Large intestine (tissue), 3 donors: ENCODE measurements at regions not wholly inside any gene's neighbourhood (a gene's known extent, or its start where the extent isn't known, plus 50 kb on each side); places are given as distances from the start of the nearest gene placed in this dataset.

Experiments used
- DNase-seq, 2 donors: peaks; one replicate each; pipeline versions ENCODE4 v3.0.0 to v3.0.0-alpha.2; 2013
- H3K27ac ChIP-seq: one replicate; pipeline ENCODE4 v1.5.1; 2013; ENCODE audit warnings: low read length
- H3K27me3 ChIP-seq: 2 replicates; pipeline ENCODE4 v1.6.1; 2013; ENCODE audit warnings: low read length; ENCODE audit not compliant: control insufficient read depth, insufficient read depth
- H3K36me3 ChIP-seq: 2 replicates; pipeline ENCODE4 v1.6.1; 2013; ENCODE audit warnings: low read length; ENCODE audit not compliant: control insufficient read depth, insufficient read depth
- H3K4me1 ChIP-seq: one replicate; pipeline ENCODE4 v1.6.1; 2013; ENCODE audit warnings: low read length; ENCODE audit not compliant: control insufficient read depth, insufficient read depth
- H3K4me3 ChIP-seq: one replicate; pipeline ENCODE4 v1.5.1; 2013; ENCODE audit warnings: low read length
- H3K9me3 ChIP-seq: one replicate; pipeline ENCODE4 v1.6.1; 2013; ENCODE audit warnings: mild to moderate bottlenecking, low read depth, low read length, moderate library complexity; ENCODE audit not compliant: control insufficient read depth
- WGBS: methylation state at CpG from one replicate; pipeline ENCODE4 v1.1.5; 2013; ENCODE audit warnings: low lambda C conversion rate; ENCODE audit not compliant: insufficient coverage; 5-methylcytosine and 5-hydroxymethylcytosine counted together

GRCh38 chr11:133787379-133788141 lies 57.8 kb downstream of the SPATA19 start:
- peak; percentile 43 to 45 for DNase-seq
- no peaks in the 10 kb centered on the region for H3K36me3 ChIP-seq
- whole genome bisulfite sequencing: no CpG with 5 or more reads among the region's 47 CpGs
- no peaks in the 10 kb centered on the region for H3K4me1 ChIP-seq
- H3K27me3 ChIP-seq: peaks cover 32% of the 10 kb centered on the region
- H3K27ac ChIP-seq: no peak overlapping the region
- peaks cover 4% of the 10 kb centered on the region for H3K9me3 ChIP-seq
- H3K4me3 ChIP-seq: peak overlapping the region; percentile 18

GRCh38 chr11:133785795-133786340 lies 59.4 kb downstream of the SPATA19 start:
- Histone ChIP-seq H3K9me3 (peaks cover 9% of the 10 kb centered on the region), H3K4me3 (no peak overlapping the region), H3K4me1 (no peaks in the 10 kb centered on the region), H3K36me3 (no peaks in the 10 kb centered on the region), H3K27ac (no peak overlapping the region), H3K27me3 (peaks cover 32% of the 10 kb centered on the region)
- no peak for DNase-seq
- no CpG with 5 or more reads among the region's 10 CpGs for WGBS

GRCh38 chr11:133784359-133784758 lies 61.0 kb downstream of the SPATA19 start:
- Histone ChIP-seq H3K4me1 (no peaks in the 10 kb centered on the region), H3K36me3 (no peaks in the 10 kb centered on the region), H3K9me3 (peaks cover 9% of the 10 kb centered on the region), H3K27ac (no peak overlapping the region), H3K4me3 (no peak overlapping the region), H3K27me3 (peaks cover 26% of the 10 kb centered on the region)
- 83% methylated on average over 1 of the region's 6 CpGs for WGBS
- DNase-seq: no peak

GRCh38 chr11:133782116-133782725 lies 63.1 kb downstream of the SPATA19 start:
- Histone ChIP-seq H3K27me3 (peaks cover 13% of the 10 kb centered on the region), H3K36me3 (no peaks in the 10 kb centered on the region), H3K4me3 (no peak overlapping the region), H3K4me1 (no peaks in the 10 kb centered on the region), H3K27ac (no peak overlapping the region), H3K9me3 (peaks cover 5% of the 10 kb centered on the region)
- no peak for DNase-seq
- WGBS: no CpG with 5 or more reads among the region's 37 CpGs

GRCh38 chr11:133778161-133778560 lies 67.2 kb downstream of the SPATA19 start:
- Histone ChIP-seq H3K27me3 (peaks cover 7% of the 10 kb centered on the region), H3K9me3 (peaks cover 5% of the 10 kb centered on the region), H3K27ac (no peak overlapping the region), H3K4me1 (no peaks in the 10 kb centered on the region), H3K4me3 (no peak overlapping the region), H3K36me3 (no peaks in the 10 kb centered on the region)
- peak in 1 of 2 donors; percentile 23 for DNase-seq
- no CpG with 5 or more reads among the region's 18 CpGs for WGBS

GRCh38 chr11:133776671-133777367 lies 68.5 kb downstream of the SPATA19 start:
- WGBS: no CpG with 5 or more reads among the region's 11 CpGs
- DNase-seq: no peak
- no peaks in the 10 kb centered on the region for H3K4me1 ChIP-seq

GRCh38 chr11:133762538-133762937 lies 82.8 kb downstream of the SPATA19 start:
- Histone ChIP-seq H3K27me3 (no peaks in the 10 kb centered on the region), H3K27ac (no peak overlapping the region), H3K4me1 (no peaks in the 10 kb centered on the region), H3K9me3 (peaks cover 6% of the 10 kb centered on the region), H3K36me3 (no peaks in the 10 kb centered on the region), H3K4me3 (no peak overlapping the region)
- DNase-seq: no peak
- WGBS: no CpG with 5 or more reads among the region's 1 CpG

More at GRCh38 chr11:133776671-133777367, 68.5 kb downstream of the SPATA19 start:
- Histone ChIP-seq H3K36me3 (no peaks in the 10 kb centered on the region), H3K27me3 (peaks cover 7% of the 10 kb centered on the region), H3K9me3 (no peaks in the 10 kb centered on the region), H3K27ac (no peak overlapping the region), H3K4me3 (no peak overlapping the region)

GRCh38 chr11:133753150-133753549 lies 92.2 kb downstream of the SPATA19 start:
- no peak for DNase-seq
- Histone ChIP-seq H3K27me3 (no peaks in the 10 kb centered on the region), H3K4me1 (no peaks in the 10 kb centered on the region), H3K4me3 (no peak overlapping the region), H3K9me3 (peaks cover under 1% of the 10 kb centered on the region), H3K36me3 (no peaks in the 10 kb centered on the region), H3K27ac (no peak overlapping the region)
- WGBS: no CpG with 5 or more reads among the region's 10 CpGs

- WGBS: no CpG with 5 or more reads among the region's 1 CpG
- no peaks in the 10 kb centered on the region for H3K4me1 ChIP-seq
- no peak overlapping the region for H3K4me3 ChIP-seq
- no peaks in the 10 kb centered on the region for H3K36me3 ChIP-seq
- DNase-seq: no peak
- H3K9me3 ChIP-seq: peaks cover 3% of the 10 kb centered on the region
- no peak overlapping the region for H3K27ac ChIP-seq
- no peaks in the 10 kb centered on the region for H3K27me3 ChIP-seq
These were observed 95.5 kb downstream of the SPATA19 start for GRCh38 chr11:133749841-133750240.

- Histone ChIP-seq H3K36me3 (no peaks in the 10 kb centered on the region), H3K9me3 (peaks cover 3% of the 10 kb centered on the region), H3K4me1 (no peaks in the 10 kb centered on the region), H3K4me3 (no peak overlapping the region), H3K27me3 (no peaks in the 10 kb centered on the region), H3K27ac (no peak overlapping the region)
- no peak for DNase-seq
- 67% methylated on average over 1 of the region's 13 CpGs for WGBS
These were observed 97.9 kb downstream of the SPATA19 start for GRCh38 chr11:133747409-133747808.
